Smooth muscle cell (in vitro differentiated cells): ENCODE measurements at regions not wholly inside any gene's neighbourhood (a gene's known extent, or its start where the extent isn't known, plus 50 kb on each side); places are given as distances from the start of the nearest gene placed in this dataset.

Source experiments
- DNase-seq: peaks from one replicate; lab custom pipeline; 2025; ENCODE audit not compliant: unreplicated experiment; lab: John Stamatoyannopoulos, UW
- H2AFZ ChIP-seq: fragments of 200-600 bp; sonication (generic); 2 replicates; pipeline ENCODE4 v1.6.0; 2016; ENCODE audit warnings: antibody characterized with exemption, low read depth, mild to moderate bottlenecking
- H3F3A ChIP-seq: fragments of 200-600 bp; sonication (generic); 2 replicates; pipeline ENCODE4 v1.6.0; 2017; ENCODE audit warnings: antibody characterized with exemption, low read depth
- H3K27ac ChIP-seq: fragments of 200-600 bp; sonication (generic); 2 replicates; pipeline ENCODE4 v1.5.1; 2016; ENCODE audit warnings: low read depth, mild to moderate bottlenecking
- H3K27me3 ChIP-seq: fragments of 200-600 bp; sonication (generic); 2 replicates; pipeline ENCODE4 v1.6.1; 2016; ENCODE audit warnings: low read depth, mild to moderate bottlenecking
- H3K36me3 ChIP-seq: fragments of 200-600 bp; sonication (generic); 2 replicates; pipeline ENCODE4 v1.5.1; 2016; ENCODE audit warnings: low read depth
- H3K4me1 ChIP-seq: fragments of 200-600 bp; sonication (generic); 2 replicates; pipeline ENCODE4 v1.5.1; 2016; ENCODE audit warnings: low read depth
- H3K4me2 ChIP-seq: fragments of 200-600 bp; sonication (generic); 2 replicates; pipeline ENCODE4 v1.6.0; 2016; ENCODE audit warnings: mild to moderate bottlenecking
- H3K4me3 ChIP-seq: fragments of 200-600 bp; sonication (generic); 2 replicates; pipeline ENCODE4 v1.5.1; 2016; ENCODE audit warnings: mild to moderate bottlenecking
- H3K79me2 ChIP-seq: fragments of 200-600 bp; sonication (generic); 2 replicates; pipeline ENCODE4 v1.6.0; 2016; ENCODE audit warnings: low read depth, mild to moderate bottlenecking
- H3K9ac ChIP-seq: fragments of 200-600 bp; sonication (generic); 2 replicates; pipeline ENCODE4 v1.6.0; 2016; ENCODE audit warnings: low read depth
- H3K9me3 ChIP-seq: fragments of 200-600 bp; sonication (generic); replicated peaks from 2 replicates; pipeline ENCODE4 v1.5.1; 2016; ENCODE audit warnings: low read depth
- H4K20me1 ChIP-seq: fragments of 200-600 bp; sonication (generic); 2 replicates; pipeline ENCODE4 v1.6.0; 2016; ENCODE audit warnings: low read depth
- CTCF ChIP-seq: fragments of 200-600 bp; sonication (generic); IDR thresholded peaks from 2 replicates; pipeline ENCODE4 v1.5.1; 2017; ENCODE audit warnings: borderline replicate concordance, mild to moderate bottlenecking, antibody characterized with exemption; ENCODE audit not compliant: insufficient read depth, poor library complexity, severe bottlenecking
- WGBS: methylation state at CpG from one replicate; pipeline ENCODE4 v1.1.7; 2016; ENCODE audit warnings: low lambda C conversion rate; 5-methylcytosine and 5-hydroxymethylcytosine counted together

- Histone ChIP-seq H3K79me2 (no peaks in the 10 kb centered on the region), H3K27ac (no peak overlapping the region), H3K4me3 (no peak overlapping the region), H3K4me1 (no peaks in the 10 kb centered on the region), H3K9me3 (no peaks in the 10 kb centered on the region), H2AFZ (no peak overlapping the region), H4K20me1 (no peaks in the 10 kb centered on the region), H3K4me2 (no peak overlapping the region), H3K9ac (no peak overlapping the region), H3K36me3 (no peaks in the 10 kb centered on the region), H3K27me3 (no peaks in the 10 kb centered on the region), H3F3A (no peaks in the 10 kb centered on the region)
- 88% methylated on average over 18 of the region's 18 CpGs for WGBS
- no peak for TF ChIP-seq CTCF
- no peak for DNase-seq
Measured at GRCh38 chr20:19099596-19100545, 112.6 kb upstream of the SLC24A3 start.

GRCh38 chr20:19100975-19101374 lies 111.5 kb upstream of the SLC24A3 start:
- Histone ChIP-seq H3K36me3 (no peaks in the 10 kb centered on the region), H3K27ac (no peak overlapping the region), H3K27me3 (no peaks in the 10 kb centered on the region), H2AFZ (no peak overlapping the region), H3K4me2 (no peak overlapping the region), H3K9ac (no peak overlapping the region), H3K4me1 (no peaks in the 10 kb centered on the region), H4K20me1 (no peaks in the 10 kb centered on the region), H3K79me2 (no peaks in the 10 kb centered on the region), H3K4me3 (no peak overlapping the region), H3K9me3 (no peaks in the 10 kb centered on the region), H3F3A (no peaks in the 10 kb centered on the region)
- WGBS = 80% methylated on average over 4 of the region's 4 CpGs
- no peak for DNase-seq
- no peak for TF ChIP-seq CTCF

- H3K9ac ChIP-seq = no peak overlapping the region
Measured at GRCh38 chr20:19104186-19104585, 108.3 kb upstream of the SLC24A3 start.

More at GRCh38 chr20:19104186-19104585, 108.3 kb upstream of the SLC24A3 start:
- Histone ChIP-seq H3K36me3 (no peaks in the 10 kb centered on the region), H3K27ac (no peak overlapping the region), H3K9me3 (no peaks in the 10 kb centered on the region), H3K27me3 (no peaks in the 10 kb centered on the region), H3K4me3 (no peak overlapping the region), H3K4me2 (no peak overlapping the region), H3K79me2 (no peaks in the 10 kb centered on the region), H4K20me1 (no peaks in the 10 kb centered on the region), H2AFZ (no peak overlapping the region), H3K4me1 (no peaks in the 10 kb centered on the region), H3F3A (no peaks in the 10 kb centered on the region)
- 92% methylated on average over 4 of the region's 4 CpGs for WGBS
- no peak for TF ChIP-seq CTCF
- DNase-seq = no peak
